A549 (cell line): ENCODE measurements at regions not wholly inside any gene's neighbourhood (a gene's known extent, or its start where the extent isn't known, plus 50 kb on each side); places are given as distances from the start of the nearest gene placed in this dataset.
A peak's percentile ranks its signal among the peaks of the same experiment; 100 is the strongest.

Experiments used
- ATAC-seq, 2 experiments: fragments of 200-7000 bp in 1 of 2; fragments of >200 bp in 1 of 2; cut with Nextera tagmentation in 1 of 2; cut with Tn5 transposase in 1 of 2; 3 replicates each; pipeline versions ENCODE4 v1.8.0 to v1.9.1; 2018 to 2020; ENCODE audit warnings: mild to moderate bottlenecking in 1 of 2, moderate library complexity in 1 of 2
- CTCF ChIA-PET: fragments of 300-600 bp; sonication (Branson Sonifier 250); formaldehyde crosslinking; extraction: SDS; loops from one replicate; lab custom pipeline; 2021; ENCODE audit warnings: antibody characterized with exemption, inconsistent platforms; lab: Yijun Ruan, JAX
- POLR2A ChIA-PET: fragments of 350-600 bp; formaldehyde crosslinking; extraction: SDS; loops from one replicate; lab custom pipeline; 2021; ENCODE audit warnings: antibody characterized with exemption, inconsistent platforms; lab: Yijun Ruan, JAX
- DNase-seq, 2 experiments: peaks; one replicate each; pipeline versions ENCODE4 v3.0.0 to v3.0.0-alpha.2; 2011 to 2016; ENCODE audit warnings: low read depth in 1 of 2, low spot score in 1 of 2
- FAIRE-seq: peaks from 2 replicates; lab custom pipeline; 2011; peaks lifted over from hg19 to GRCh38; lab: Jason Lieb, UNC
- H3K27ac ChIP-seq, 2 experiments: fragments of >200 bp; sonication (Bioruptor Twin); formaldehyde crosslinking; 3 replicates each; pipeline ENCODE4 v1.5.1; 2016 to 2017
- H3K4me1 ChIP-seq: fragments of >200 bp; sonication (Bioruptor Twin); formaldehyde crosslinking; 3 replicates; pipeline ENCODE4 v1.6.1; 2016
- H3K4me2 ChIP-seq: fragments of >200 bp; sonication (Bioruptor Twin); formaldehyde crosslinking; 3 replicates; pipeline ENCODE4 v1.6.1; 2016
- H3K4me3 ChIP-seq: fragments of >200 bp; sonication (Bioruptor Twin); formaldehyde crosslinking; 3 replicates; pipeline ENCODE4 v1.5.1; 2016
- H3K9me3 ChIP-seq: fragments of >200 bp; sonication (Bioruptor Twin); formaldehyde crosslinking; 3 replicates; pipeline ENCODE4 v1.6.1; 2016
- ATOH8 ChIP-seq: fragments of 250-450 bp; sonication (Bioruptor Pico); IDR thresholded peaks from 2 replicates; pipeline ENCODE4 v1.5.0; 2020; ENCODE audit warnings: low read depth, mild to moderate bottlenecking, moderate library complexity
- CBX2 ChIP-seq: fragments of 200-600 bp; sonication (generic); IDR thresholded peaks from 2 replicates; pipeline ENCODE4 v1.6.1; 2016; ENCODE audit warnings: low read depth, mild to moderate bottlenecking, borderline replicate concordance
- CEBPB ChIP-seq, 2 experiments: fragments of >200 bp in 1 of 2; sonication (Bioruptor Twin) in 1 of 2; formaldehyde crosslinking in 1 of 2; IDR thresholded peaks; 2 replicates each; pipeline ENCODE4 v1.6.1; 2012 to 2016
- EP300 ChIP-seq, 2 experiments: fragments of >200 bp; sonication (Bioruptor Twin); formaldehyde crosslinking; IDR thresholded peaks; 2 replicates in 1 of 2; 3 replicates in 1 of 2; pipeline ENCODE4 v1.6.1; 2016 to 2017
- FOSL2 ChIP-seq, 2 experiments: fragments of 450-650 bp in 1 of 2; fragments of >200 bp in 1 of 2; sonication (Bioruptor Twin) in 1 of 2; formaldehyde crosslinking; IDR thresholded peaks; 2 replicates each; pipeline versions ENCODE4 v1.5.0 to v1.6.1; 2016 to 2020; ENCODE audit warnings: mild to moderate bottlenecking in 1 of 2, moderate library complexity in 1 of 2
- HOXA7 ChIP-seq: fragments of 250-450 bp; sonication (Bioruptor Pico); IDR thresholded peaks from 2 replicates; pipeline ENCODE4 v1.5.0; 2020; ENCODE audit warnings: mild to moderate bottlenecking, moderate library complexity
- HOXB13 ChIP-seq: fragments of 250-450 bp; sonication (Bioruptor Pico); IDR thresholded peaks from 2 replicates; pipeline ENCODE4 v1.5.0; 2020; ENCODE audit warnings: low read depth, mild to moderate bottlenecking, moderate library complexity
- JUN ChIP-seq, 2 experiments: fragments of >200 bp; sonication (Bioruptor Twin); formaldehyde crosslinking; IDR thresholded peaks; 2 replicates in 1 of 2; 3 replicates in 1 of 2; pipeline ENCODE4 v1.6.1; 2016 to 2017
- PHF8 ChIP-seq: fragments of 200-600 bp; sonication (generic); IDR thresholded peaks from 2 replicates; pipeline ENCODE4 v1.6.1; 2016; ENCODE audit warnings: low read depth, mild to moderate bottlenecking, antibody characterized with exemption, moderate library complexity, borderline replicate concordance
- RFX5 ChIP-seq: fragments of 450-650 bp; IDR thresholded peaks from 2 replicates; pipeline ENCODE4 v1.7.1; 2014; ENCODE audit warnings: antibody characterized with exemption, mild to moderate bottlenecking, moderate library complexity
- RNF2 ChIP-seq: fragments of 200-600 bp; sonication (generic); IDR thresholded peaks from 2 replicates; pipeline ENCODE4 v1.6.1; 2016; ENCODE audit warnings: low read depth, mild to moderate bottlenecking, antibody characterized with exemption, moderate library complexity, borderline replicate concordance
- TP53 ChIP-seq: fragments of 250-450 bp; sonication (Bioruptor Pico); IDR thresholded peaks from 2 replicates; pipeline ENCODE4 v1.5.0; 2021; ENCODE audit warnings: mild to moderate bottlenecking, moderate library complexity
- USF2 ChIP-seq: fragments of 450-650 bp; IDR thresholded peaks from 2 replicates; pipeline ENCODE4 v1.6.1; 2014; ENCODE audit warnings: antibody characterized with exemption
- WGBS: methylation state at CpG from one replicate; pipeline ENCODE4 v1.1.6; 2017; ENCODE audit errors: missing lambda C conversion rate; 5-methylcytosine and 5-hydroxymethylcytosine counted together
- TF ChIP-seq, protein P1 (sequence below): fragments of >200 bp; sonication (Bioruptor Twin); formaldehyde crosslinking; IDR thresholded peaks from 3 replicates; pipeline ENCODE4 v1.5.1; 2016
- TF ChIP-seq, protein P2 (sequence below): fragments of 200-600 bp; sonication (generic); IDR thresholded peaks from 2 replicates; pipeline ENCODE4 v1.6.1; 2016; ENCODE audit warnings: antibody characterized with exemption, mild to moderate bottlenecking, moderate library complexity
- TF ChIP-seq, protein P3 (sequence below): IDR thresholded peaks from 2 replicates; pipeline ENCODE4 v1.6.1; 2012

GRCh38 chr1:81618376-81618775 is 182.4 kb upstream of the ADGRL2 start:
- DNase-seq (no peak), FAIRE-seq (no peak), ATAC-seq (no peak)
- Histone ChIP-seq H3K4me1 (no peaks in the 10 kb centered on the region), H3K27ac (no peak overlapping the region), H3K9me3 (no peaks in the 10 kb centered on the region), H3K4me3 (no peak overlapping the region), H3K4me2 (no peak overlapping the region)
- TF ChIP-seq HOXA7 (CRISPR knock-in tag) = no peak
- TF ChIP-seq EP300 (IDR thresholded peaks at IDR 0.05) = no peak
- no peak for TF ChIP-seq PHF8
- no peak for TF ChIP-seq CBX2
- TF ChIP-seq JUN (IDR thresholded peaks at IDR 0.05) = no peak
- TF ChIP-seq TP53 (CRISPR knock-in tag) = no peak
- TF ChIP-seq RFX5 = no peak
- TF ChIP-seq HOXB13 (CRISPR knock-in tag) = no peak
- TF ChIP-seq USF2 = no peak
- TF ChIP-seq CEBPB (IDR thresholded peaks at IDR 0.05) = no peak
- ChIA-PET POLR2A (no interaction called here), CTCF (interaction anchor here (0.6 kb wide), 1 partner anchor 1227 kb away, joined by 3 read pairs; no protein-coding TSS in a partner anchor)

- Histone ChIP-seq H3K4me2 (no peak overlapping the region), H3K4me3 (no peak overlapping the region), H3K9me3 (no peaks in the 10 kb centered on the region), H3K4me1 (no peaks in the 10 kb centered on the region), H3K27ac (no peak overlapping the region)
- TF ChIP-seq CEBPB (IDR thresholded peaks at IDR 0.05) = 0 out of 4 replicates have a peak, but pooled peaks of 1 of the 2 experiments have one; percentile 6
- TF ChIP-seq, protein P1, sequence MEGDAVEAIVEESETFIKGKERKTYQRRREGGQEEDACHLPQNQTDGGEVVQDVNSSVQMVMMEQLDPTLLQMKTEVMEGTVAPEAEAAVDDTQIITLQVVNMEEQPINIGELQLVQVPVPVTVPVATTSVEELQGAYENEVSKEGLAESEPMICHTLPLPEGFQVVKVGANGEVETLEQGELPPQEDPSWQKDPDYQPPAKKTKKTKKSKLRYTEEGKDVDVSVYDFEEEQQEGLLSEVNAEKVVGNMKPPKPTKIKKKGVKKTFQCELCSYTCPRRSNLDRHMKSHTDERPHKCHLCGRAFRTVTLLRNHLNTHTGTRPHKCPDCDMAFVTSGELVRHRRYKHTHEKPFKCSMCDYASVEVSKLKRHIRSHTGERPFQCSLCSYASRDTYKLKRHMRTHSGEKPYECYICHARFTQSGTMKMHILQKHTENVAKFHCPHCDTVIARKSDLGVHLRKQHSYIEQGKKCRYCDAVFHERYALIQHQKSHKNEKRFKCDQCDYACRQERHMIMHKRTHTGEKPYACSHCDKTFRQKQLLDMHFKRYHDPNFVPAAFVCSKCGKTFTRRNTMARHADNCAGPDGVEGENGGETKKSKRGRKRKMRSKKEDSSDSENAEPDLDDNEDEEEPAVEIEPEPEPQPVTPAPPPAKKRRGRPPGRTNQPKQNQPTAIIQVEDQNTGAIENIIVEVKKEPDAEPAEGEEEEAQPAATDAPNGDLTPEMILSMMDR = no peak
- DNase-seq (no peak), ATAC-seq (no peak), FAIRE-seq (no peak)
- CTCF ChIA-PET = no interaction called here
- POLR2A ChIA-PET = no interaction called here
- 54% methylated on average over 9 of the region's 9 CpGs for WGBS
Measured at GRCh38 chr1:81617308-81617967, 183.3 kb upstream of the ADGRL2 start.

DNA sequence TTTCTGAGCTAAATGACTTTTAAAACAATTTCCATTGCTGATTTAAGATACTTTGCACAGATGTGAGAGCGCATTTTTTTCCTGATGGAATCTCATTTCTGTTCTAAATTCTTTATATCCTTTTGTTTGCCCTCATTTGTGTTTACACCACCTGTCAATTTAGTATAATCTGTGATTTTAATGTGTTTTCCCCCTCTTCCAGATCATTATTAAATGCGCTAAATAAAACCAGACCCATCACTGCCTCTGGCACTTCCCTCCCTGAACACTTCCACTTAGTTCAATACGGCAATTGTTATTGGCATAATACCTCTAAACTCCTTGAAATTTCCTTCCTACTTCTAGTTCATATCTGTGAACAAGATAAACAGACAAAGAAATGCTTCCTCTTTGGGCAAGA is 186.9 kb upstream of the ADGRL2 start:
- ChIA-PET CTCF (no interaction called here), POLR2A (no interaction called here)
- Histone ChIP-seq H3K4me3 (no peak overlapping the region), H3K4me1 (no peaks in the 10 kb centered on the region), H3K27ac (no peak overlapping the region), H3K4me2 (no peak overlapping the region), H3K9me3 (no peaks in the 10 kb centered on the region)
- TF ChIP-seq RNF2 = no peak
- TF ChIP-seq, protein P2, sequence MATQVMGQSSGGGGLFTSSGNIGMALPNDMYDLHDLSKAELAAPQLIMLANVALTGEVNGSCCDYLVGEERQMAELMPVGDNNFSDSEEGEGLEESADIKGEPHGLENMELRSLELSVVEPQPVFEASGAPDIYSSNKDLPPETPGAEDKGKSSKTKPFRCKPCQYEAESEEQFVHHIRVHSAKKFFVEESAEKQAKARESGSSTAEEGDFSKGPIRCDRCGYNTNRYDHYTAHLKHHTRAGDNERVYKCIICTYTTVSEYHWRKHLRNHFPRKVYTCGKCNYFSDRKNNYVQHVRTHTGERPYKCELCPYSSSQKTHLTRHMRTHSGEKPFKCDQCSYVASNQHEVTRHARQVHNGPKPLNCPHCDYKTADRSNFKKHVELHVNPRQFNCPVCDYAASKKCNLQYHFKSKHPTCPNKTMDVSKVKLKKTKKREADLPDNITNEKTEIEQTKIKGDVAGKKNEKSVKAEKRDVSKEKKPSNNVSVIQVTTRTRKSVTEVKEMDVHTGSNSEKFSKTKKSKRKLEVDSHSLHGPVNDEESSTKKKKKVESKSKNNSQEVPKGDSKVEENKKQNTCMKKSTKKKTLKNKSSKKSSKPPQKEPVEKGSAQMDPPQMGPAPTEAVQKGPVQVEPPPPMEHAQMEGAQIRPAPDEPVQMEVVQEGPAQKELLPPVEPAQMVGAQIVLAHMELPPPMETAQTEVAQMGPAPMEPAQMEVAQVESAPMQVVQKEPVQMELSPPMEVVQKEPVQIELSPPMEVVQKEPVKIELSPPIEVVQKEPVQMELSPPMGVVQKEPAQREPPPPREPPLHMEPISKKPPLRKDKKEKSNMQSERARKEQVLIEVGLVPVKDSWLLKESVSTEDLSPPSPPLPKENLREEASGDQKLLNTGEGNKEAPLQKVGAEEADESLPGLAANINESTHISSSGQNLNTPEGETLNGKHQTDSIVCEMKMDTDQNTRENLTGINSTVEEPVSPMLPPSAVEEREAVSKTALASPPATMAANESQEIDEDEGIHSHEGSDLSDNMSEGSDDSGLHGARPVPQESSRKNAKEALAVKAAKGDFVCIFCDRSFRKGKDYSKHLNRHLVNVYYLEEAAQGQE = no peak
- TF ChIP-seq HOXA7 (CRISPR knock-in tag) = no peak
- TF ChIP-seq, protein P3, sequence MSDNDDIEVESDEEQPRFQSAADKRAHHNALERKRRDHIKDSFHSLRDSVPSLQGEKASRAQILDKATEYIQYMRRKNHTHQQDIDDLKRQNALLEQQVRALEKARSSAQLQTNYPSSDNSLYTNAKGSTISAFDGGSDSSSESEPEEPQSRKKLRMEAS = no peak
- TF ChIP-seq FOSL2 (IDR thresholded peaks at IDR 0.05) = no peak
- TF ChIP-seq FOSL2 (CRISPR knock-in tag; IDR thresholded peaks at IDR 0.05) = no peak
- no peak for TF ChIP-seq ATOH8 (CRISPR knock-in tag)
- ATAC-seq (no peak), FAIRE-seq (no peak), DNase-seq (no peak)
- 84% methylated on average over 3 of the region's 3 CpGs for WGBS
